ENCODE measurements at regions not wholly inside any gene's neighbourhood (a gene's known extent, or its start where the extent isn't known, plus 50 kb on each side); places are given as distances from the start of the nearest gene placed in this dataset.
"Not testable (repeated sequence)": the region's sequence is repeated elsewhere in the genome, so short reads cannot be mapped to it uniquely, and the experiment has no call there.

DNA sequence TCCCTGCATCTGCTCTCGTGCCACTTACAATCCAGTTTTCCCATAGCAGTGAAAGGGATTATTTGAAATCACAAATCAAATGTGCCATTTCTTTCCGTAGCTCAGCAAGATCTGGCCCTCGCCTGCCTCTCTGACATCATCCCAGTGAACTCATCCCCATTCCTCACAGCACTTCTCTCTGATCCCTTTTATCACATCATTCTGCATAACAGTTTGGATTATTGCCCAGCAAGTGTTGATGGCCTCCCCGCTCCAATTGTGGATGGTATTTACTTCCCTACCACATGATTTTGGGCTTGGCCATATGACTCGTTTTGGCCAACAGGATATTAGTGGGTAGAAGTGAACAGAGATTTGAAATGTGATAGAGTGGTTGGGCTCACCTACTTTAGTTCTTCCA is 185.0 kb downstream of the NPIPA7 start:
- FAIRE-seq, result not testable (repeated sequence)

GRCh38 chr16:16565326-16565725 is 186.4 kb downstream of the NPIPA7 start:
- not testable (repeated sequence) for FAIRE-seq

DNA sequence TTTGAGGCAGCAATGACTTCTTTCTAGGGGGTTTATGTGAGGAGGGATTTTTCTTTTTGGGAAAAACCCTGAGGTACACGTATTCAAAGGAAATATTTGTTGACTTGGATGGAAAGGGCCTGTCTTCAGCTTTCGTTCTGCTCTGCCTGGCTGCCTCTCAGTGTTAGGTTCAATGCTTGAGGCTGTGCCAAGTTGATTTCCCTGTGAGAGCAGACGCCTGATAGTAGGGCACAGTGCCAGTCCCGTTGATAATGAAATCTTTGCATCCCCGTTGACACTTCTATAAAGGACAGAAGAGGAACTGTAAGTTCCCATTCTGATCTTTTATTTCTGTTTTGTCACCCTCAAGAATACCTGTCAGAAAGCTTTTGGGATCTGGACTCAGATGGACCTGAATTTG is 191.1 kb downstream of the NPIPA7 start:
- not testable (repeated sequence) for FAIRE-seq

DNA sequence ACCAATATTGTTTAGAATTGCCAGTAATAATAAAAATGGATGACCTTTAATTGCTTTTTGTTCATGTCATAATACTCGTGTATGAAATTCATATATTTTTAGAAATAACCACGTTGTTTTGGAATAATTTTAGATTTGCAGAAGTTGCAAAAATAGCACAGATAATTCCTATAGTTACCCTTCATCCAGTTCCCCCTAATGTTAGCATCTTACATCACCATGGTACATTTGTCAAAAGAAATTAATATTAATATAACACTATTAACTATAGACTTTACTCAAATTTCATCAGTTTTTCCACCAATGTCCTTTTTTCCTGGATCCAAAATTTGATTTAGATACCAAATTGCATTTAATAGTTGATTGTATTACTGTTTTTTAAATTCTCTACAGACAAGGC is 191.9 kb downstream of the NPIPA7 start:
- FAIRE-seq, result not testable (repeated sequence)

- not testable (repeated sequence) for FAIRE-seq
Observed at GRCh38 chr16:16572130-16572774, 193.3 kb downstream of the NPIPA7 start.

DNA sequence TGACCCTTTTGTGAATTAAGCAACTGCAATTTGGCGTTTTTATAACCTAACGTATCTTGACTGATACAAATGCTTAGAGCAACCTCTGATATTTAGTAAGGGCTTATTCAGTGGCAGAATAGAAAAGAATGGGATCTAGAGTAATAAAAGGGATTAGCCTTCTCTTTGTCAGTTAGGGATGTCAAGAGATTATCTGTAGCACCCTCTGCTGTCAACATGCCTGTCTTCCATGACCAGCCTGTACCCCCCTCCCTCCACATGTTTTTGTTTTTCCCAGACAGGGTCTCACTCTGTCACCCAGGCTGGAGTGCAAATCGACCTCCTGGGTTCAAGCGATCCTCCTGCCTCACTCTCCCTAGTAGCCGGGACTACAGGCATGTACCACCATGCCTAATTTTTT is 198.1 kb downstream of the NPIPA7 start:
- FAIRE-seq, result not testable (repeated sequence)

DNA sequence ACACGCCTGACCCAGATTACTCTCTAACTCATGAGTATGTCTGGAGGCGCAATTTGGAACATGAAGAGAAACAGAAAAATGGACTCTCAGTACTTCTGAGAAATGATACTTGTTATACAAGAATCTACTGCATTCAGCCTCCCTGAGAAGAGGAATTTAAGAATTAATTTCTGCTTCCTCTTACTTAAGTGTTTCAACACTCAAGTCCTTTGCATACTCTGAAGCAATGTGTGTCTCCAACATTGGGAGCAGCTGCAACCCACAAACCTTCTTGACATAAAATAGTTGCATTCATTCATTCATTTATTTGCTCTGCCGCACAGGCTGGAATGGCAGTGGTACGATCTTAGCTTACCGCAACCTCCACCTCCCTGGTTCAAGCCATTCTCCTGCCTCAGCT is 199.8 kb downstream of the NPIPA7 start:
- no peak for FAIRE-seq

DNA sequence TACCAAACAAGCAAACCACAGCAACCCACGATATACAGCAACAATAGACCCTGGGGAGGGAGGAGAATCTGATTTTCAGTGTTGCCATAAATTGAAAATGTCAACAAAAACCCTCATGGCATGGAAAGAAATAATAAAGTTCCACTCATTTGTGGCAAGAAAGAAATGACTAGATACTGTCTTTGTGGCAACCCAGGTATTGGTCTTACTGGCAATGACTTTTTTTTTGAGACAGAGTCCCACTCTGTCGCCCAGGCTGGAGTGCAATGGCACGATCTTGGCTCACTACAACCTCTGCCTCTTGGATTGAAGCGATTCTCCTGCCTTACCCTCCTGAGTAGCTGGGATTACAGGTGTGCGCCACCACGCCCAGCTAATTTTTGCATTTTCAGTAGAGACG is 204.0 kb downstream of the NPIPA7 start:
- not testable (repeated sequence) for FAIRE-seq

DNA sequence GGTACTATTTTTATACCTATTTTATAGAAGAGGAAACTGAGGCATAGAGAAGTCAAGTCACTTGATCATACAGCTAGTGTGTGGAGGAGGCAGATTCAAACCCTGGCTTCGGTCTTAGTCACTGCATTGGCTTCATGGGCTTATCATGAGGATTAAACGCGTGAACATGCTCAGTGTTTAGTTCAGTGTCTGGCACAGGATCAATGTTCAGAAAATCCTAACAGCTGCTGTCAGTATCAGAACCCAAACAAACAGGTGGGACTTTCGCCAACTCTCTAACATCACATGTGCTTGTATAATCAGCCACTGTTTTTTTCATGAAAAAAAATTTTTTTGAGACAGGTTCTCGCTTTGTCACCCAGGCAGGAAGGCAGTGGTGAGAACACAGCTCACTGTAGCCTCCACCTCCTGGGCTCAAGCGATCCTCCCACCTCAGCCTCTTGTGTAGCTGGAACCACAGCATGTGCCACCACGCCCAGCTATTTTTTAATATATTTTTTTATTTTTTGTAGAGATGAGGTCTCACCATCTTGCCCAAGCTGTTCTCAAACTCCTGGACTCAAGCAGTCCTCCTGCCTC is 207.2 kb downstream of the NPIPA7 start:
- not testable (repeated sequence) for FAIRE-seq

DNA sequence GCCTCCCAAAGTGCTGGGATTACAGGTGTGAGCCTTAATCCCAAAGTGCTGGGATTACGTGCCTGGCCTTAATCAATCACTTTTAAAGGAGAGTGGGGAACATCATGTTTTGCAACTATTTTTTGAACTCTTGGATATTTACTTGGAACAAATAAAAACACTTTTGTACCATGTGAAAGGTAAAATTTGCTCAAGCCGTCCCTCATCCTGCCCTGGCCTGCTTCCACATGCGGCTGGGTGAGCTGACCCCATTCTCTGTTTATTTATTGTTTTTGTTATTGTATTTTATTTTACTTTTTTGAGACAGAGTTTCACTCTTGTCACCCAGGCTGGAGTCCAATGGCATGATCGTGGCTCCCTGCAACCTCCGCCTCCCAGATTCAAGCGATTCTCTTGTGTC is 208.0 kb downstream of the NPIPA7 start:
- not testable (repeated sequence) for FAIRE-seq

DNA sequence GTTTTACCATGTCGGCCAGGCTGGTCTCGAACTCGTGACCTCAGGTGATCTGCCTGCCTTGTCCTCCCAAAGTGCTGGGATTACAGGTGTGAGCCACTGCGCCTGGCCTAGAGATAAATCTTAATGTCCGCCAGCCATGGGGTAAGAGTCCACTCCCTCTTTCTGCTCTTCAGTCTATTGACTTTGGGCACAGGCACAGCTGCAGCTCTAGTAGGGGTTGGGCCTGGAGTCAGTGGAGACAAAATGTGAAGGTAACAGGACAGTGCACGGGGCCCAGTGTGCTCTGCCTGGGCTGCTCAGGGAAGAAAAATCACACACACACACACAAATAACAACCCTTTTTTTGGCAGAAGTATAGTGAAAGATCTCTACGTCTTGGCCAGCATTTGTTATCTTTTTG is 209.5 kb downstream of the NPIPA7 start:
- FAIRE-seq, result not testable (repeated sequence)

DNA sequence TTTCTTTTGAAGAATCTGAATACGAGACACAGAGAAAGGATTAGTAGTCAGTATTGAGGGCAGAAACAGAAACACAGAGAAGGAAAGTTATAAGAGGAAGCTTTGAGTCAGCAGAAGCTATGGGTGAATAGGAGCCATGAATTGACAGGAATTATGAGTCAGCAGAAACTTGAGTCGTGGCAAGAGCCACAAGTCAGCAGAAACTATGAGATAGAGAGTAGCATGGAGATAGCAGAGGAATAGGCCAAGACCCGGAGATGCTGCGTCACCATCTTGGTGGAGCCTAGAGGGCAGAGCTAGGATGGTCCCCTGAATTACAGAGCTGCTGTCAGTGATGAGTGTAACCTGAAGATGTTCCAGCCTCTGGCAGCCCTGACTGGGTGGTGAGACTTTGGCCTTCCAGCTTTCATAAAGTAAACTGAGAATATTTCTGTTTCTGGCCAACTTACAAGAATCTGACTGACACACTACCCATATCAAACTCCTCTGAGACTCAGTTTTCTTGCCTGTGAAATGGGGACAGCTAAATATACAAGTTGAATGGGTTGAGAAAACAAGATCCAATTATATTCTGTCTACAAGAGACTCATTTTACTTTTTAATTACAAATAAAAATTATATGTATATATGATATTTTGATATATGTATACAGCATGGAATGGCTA is 211.8 kb downstream of the NPIPA7 start:
- not testable (repeated sequence) for FAIRE-seq

DNA sequence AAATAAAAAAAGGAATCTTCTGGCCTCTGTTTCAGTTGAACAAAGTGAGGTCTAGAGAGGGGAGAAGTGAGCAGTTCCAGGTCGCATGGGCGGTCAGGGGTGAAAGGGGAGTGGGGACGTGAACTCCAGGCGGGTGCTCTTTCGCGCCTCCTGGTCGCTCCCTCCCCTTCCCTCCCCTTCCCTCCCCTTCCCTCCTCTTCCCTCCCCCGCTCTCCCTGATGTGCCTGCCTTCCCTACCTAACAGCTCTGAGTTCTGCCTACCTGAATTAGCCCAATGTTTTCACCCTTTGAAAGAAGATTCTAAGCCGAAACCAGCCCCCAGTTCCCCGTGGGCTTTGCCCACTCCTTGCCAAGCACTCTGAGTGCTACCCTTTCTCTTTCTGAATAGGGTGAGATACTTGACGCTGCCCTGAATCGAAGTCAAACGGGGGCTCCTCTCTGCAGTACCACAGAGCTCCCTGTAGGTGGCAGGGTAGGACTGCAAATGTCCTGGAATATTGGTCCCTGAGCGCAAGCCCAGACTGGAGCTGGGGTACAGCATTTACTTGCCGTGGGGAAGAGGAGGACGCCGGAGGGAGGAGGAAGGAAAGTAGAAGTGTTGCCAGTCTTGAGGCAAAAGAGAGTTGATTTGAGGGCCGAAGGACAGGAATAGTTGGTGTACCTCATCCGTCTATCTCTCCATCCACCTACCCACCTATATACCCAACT is 214.4 kb downstream of the NPIPA7 start:
- FAIRE-seq, result not testable (repeated sequence)

DNA sequence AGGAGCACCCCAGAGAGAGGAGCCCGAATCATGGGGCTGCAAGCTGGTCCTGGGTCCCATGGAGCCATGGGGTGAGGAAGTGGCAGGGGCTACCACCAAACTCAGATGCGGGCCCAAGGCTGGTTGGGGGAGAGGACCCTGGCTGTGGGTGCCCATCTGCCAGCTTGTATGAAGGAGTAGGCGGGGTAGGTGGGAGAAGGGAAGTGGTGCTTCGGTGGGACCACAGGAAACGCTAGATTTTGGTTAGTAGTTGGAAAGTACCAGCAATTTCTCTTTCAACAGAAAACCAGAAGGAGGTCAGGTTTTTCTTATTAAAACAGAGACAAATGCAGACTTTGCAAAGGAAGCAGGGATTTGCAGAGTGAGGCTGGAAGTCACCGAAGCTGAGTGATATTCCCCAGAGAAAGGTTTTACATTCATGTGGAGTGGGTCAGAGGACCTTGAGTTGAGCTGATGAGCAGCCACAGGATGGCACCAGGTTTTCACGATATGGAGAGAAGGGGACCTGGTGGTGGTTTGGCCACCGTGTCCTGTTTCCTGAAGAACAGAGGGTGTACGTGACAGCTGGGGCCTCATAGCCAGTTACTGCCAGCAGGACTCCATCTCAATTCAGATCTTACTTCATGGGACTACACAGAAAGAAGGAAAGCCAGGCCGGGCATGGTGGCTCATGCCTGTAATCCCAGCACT is 216.2 kb downstream of the NPIPA7 start:
- FAIRE-seq, result not testable (repeated sequence)

GRCh38 chr16:16601239-16601638 is 222.3 kb downstream of the NPIPA7 start:
- not testable (repeated sequence) for FAIRE-seq

DNA sequence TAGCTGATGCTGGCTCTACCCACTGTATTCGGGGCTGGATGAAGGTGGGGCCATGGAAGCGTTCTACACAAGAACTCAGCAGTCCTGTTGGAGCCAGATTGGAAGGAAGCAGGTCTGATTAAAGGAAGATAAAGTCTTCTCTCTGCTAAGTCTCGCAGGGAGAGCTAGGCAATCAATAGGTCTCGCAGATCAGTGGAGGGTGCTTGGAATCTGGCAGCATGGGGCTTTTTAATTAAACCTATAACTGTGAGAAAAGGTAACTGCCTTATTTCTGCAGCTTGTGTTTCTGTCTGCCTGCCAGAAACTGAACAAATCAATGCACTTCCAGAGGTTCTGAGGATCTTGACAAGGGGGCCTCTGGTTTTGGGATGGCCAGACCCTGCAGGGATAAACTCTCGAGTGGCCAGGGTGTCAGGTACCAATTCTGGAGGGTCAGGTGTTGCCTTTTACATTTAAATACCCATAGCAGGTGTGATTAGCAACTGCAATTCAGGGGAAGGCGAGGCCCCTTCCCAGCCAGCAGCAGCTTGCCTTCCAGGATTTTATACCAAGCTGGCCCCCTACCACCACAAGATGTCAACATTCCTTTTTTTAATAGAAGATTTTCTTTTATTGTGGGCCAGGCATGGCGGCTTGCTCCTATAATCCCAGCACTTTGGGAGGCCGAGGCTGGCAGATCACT is 228.6 kb downstream of the NPIPA7 start:
- FAIRE-seq, result not testable (repeated sequence)

GRCh38 chr16:16609627-16610026 is 230.7 kb downstream of the NPIPA7 start:
- not testable (repeated sequence) for FAIRE-seq

GRCh38 chr16:16610389-16610967 is 231.5 kb downstream of the NPIPA7 start:
- FAIRE-seq, result not testable (repeated sequence)

DNA sequence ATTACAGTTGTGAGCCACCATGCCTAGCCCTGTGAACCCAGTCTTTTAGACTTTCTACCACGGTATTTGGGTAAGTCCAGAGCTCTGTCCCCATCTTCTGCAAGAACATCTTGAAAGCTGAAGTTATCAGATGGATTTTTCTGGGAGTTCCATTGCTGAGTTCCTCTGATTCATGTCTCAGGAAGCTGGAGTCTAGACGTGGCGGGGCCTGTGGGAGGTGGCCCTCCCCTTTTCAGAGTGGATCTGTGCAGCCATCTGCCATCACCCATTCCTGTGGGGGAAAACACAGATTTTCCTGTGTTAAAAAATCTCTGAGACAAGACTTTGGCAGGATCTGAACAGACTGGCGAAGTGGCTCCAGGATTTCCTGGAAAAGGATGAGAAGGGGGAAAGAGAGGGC is 234.3 kb downstream of the NPIPA7 start:
- not testable (repeated sequence) for FAIRE-seq

DNA sequence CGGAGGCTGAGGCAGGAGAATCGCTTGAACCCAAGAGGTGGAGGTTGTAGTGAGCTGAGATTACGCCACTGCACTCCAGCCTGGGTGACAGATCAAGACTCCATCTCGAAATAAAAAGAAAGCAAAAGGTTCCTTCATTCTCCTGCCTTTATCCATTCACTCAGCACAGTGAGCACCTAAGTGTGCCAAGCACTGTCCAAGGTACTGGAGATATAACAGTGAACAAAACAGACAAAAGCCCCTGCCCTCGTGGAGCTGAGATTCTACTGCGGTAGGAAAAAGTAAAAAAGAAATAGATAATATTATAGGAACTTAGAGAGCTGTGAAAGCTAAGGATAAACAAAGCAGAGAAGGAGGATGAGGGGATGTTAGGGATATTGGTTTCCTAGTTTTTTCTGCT is 235.5 kb downstream of the NPIPA7 start:
- not testable (repeated sequence) for FAIRE-seq

DNA sequence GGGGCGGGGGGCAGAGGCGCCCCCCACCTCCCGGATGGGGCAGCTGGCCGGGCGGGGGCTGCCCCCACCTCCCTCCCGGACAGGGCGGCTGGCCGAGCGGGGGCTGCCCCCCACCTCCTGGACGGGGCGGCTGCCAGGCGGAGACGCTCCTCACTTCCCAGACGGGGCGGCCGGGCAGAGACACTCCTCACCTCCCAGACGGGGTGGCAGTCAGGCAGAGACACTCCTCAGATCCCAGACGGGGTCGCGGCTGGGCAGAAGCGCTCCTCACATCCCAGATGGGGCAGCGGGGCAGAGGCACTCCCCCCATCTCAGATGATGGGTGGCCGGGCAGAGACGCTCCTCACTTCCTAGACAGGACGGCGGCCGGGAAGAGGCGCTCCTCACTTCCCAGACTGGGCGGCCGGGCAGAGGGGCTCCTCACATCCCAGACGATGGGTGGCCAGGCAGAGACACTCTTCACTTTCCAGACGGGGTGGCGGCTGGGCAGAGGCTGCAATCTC is 240.1 kb downstream of the NPIPA7 start:
- not testable (repeated sequence) for FAIRE-seq

DNA sequence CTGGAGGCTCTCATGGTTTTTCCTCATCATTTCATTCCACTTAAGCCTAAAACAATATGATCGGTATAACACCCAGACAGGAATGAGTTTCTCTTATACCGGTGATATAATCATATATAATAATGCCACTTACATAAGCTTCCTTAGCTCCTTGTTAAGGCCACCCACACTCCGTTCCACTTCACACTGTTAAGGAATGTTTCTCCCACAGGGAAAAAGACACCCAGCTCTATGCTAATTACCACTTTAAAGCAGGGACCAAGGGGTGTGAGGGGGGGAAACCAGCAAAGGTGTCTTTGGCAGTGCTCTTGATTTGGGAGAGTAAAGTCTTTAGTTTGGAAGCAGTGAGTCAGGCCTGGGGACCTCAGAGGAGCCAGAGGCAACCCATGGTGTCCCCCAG is 245.4 kb downstream of the NPIPA7 start:
- FAIRE-seq, result not testable (repeated sequence)
